Breast epithelium (tissue), 3 donors: ENCODE measurements at regions not wholly inside any gene's neighbourhood (a gene's known extent, or its start where the extent isn't known, plus 50 kb on each side); places are given as distances from the start of the nearest gene placed in this dataset.

ENCODE experiments used
- POLR2A ChIP-seq: fragments of 450-650 bp; IDR thresholded peaks from one replicate; pipeline ENCODE4 v1.6.1; 2016; ENCODE audit warnings: antibody characterized with exemption, mild to moderate bottlenecking, moderate library complexity
- TF ChIP-seq, protein P1 (sequence below), 3 donors: fragments of 450-650 bp; IDR thresholded peaks; one replicate each; pipeline ENCODE4 v1.5.1; 2016 to 2017; ENCODE audit warnings: antibody characterized with exemption in 3 of 3, mild to moderate bottlenecking in 3 of 3, moderate library complexity in 3 of 3

DNA sequence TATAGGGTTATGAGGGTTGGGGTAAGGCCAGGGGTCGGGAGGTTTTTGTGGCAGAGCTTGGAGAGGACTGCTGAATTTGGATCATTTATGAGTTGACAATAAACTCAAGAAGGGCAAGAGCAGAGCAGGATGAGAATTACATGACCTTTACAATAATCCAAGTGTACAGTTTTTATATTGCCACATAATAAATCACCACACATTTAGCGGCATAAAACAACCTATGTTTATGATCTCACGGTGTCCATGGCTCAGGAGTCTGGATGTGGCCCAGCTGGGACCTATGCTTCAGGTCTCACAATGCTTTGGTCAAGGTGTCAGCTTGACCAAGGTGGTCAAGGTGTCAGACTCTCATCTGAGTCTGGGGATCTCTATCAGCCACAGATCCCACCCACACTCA lies 118.3 kb upstream of the WSCD1 start:
- TF ChIP-seq, protein P1, sequence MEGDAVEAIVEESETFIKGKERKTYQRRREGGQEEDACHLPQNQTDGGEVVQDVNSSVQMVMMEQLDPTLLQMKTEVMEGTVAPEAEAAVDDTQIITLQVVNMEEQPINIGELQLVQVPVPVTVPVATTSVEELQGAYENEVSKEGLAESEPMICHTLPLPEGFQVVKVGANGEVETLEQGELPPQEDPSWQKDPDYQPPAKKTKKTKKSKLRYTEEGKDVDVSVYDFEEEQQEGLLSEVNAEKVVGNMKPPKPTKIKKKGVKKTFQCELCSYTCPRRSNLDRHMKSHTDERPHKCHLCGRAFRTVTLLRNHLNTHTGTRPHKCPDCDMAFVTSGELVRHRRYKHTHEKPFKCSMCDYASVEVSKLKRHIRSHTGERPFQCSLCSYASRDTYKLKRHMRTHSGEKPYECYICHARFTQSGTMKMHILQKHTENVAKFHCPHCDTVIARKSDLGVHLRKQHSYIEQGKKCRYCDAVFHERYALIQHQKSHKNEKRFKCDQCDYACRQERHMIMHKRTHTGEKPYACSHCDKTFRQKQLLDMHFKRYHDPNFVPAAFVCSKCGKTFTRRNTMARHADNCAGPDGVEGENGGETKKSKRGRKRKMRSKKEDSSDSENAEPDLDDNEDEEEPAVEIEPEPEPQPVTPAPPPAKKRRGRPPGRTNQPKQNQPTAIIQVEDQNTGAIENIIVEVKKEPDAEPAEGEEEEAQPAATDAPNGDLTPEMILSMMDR (IDR thresholded peaks at IDR 0.05): no peak
- TF ChIP-seq POLR2A: no peak
